Retinal pigment epithelial cell (primary cell): ENCODE measurements at regions not wholly inside any gene's neighbourhood (a gene's known extent, or its start where the extent isn't known, plus 50 kb on each side); places are given as distances from the start of the nearest gene placed in this dataset.

Source experiments
- DNase-seq: peaks from one replicate; pipeline ENCODE4 v3.0.0-alpha.2; 2010; ENCODE audit warnings: low read depth
- H3K4me3 ChIP-seq: 2 replicates; pipeline ENCODE4 v1.5.1; 2011; ENCODE audit warnings: mild to moderate bottlenecking, low read length, control low read depth, moderate library complexity
- TF ChIP-seq, protein P1 (sequence below): conservative IDR thresholded peaks from 2 replicates; pipeline ENCODE4 v1.5.1; 2011; ENCODE audit warnings: low read depth, low read length, control low read depth, inconsistent platforms

DNA sequence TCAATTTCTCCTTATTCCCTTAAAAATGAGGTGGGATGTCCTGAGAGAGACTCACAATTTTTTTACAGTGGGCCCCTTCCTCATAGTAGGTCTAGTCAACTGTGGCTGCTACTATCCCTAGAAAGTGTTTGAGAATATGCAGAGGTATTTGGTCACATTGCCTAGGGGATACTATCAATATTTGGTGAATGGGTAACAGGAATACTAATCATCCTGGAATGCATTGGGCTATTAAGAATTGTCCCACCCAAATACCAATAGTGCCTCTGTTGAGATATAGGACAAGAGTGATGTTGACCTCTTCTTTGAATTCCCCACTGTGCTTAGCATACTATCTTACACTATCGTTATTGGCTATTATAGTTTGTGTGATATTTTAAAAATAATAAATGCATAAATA, 389.4 kb downstream of the DIPK2A start:
- DNase-seq = no peak
- TF ChIP-seq, protein P1, sequence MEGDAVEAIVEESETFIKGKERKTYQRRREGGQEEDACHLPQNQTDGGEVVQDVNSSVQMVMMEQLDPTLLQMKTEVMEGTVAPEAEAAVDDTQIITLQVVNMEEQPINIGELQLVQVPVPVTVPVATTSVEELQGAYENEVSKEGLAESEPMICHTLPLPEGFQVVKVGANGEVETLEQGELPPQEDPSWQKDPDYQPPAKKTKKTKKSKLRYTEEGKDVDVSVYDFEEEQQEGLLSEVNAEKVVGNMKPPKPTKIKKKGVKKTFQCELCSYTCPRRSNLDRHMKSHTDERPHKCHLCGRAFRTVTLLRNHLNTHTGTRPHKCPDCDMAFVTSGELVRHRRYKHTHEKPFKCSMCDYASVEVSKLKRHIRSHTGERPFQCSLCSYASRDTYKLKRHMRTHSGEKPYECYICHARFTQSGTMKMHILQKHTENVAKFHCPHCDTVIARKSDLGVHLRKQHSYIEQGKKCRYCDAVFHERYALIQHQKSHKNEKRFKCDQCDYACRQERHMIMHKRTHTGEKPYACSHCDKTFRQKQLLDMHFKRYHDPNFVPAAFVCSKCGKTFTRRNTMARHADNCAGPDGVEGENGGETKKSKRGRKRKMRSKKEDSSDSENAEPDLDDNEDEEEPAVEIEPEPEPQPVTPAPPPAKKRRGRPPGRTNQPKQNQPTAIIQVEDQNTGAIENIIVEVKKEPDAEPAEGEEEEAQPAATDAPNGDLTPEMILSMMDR = no peak
- H3K4me3 ChIP-seq = no peak overlapping the region

DNA sequence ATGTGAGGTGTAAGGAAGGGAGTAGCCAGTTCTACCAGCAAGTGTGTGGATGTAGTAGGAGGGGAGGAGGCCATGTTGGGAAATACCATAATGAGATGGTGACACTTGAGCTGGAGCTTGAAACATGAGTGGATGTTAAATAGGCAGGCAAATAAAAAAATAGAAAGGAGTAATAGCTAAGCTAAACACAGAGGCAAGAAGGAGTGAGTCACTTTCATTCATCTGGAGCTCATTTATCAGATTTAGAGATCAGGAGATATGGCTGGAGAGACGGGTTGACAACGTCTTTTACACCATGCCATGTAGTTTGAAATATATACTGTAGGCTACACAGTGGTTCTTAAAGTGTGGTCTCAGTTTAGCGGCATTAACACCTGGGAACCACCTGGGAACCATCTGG, 390.5 kb downstream of the DIPK2A start:
- TF ChIP-seq, protein P1 = no peak
- H3K4me3 ChIP-seq = no peak overlapping the region
- no peak for DNase-seq

GRCh38 chr3:144363856-144364255, 392.2 kb downstream of the DIPK2A start:
- no peak overlapping the region for H3K4me3 ChIP-seq
- no peak for DNase-seq
- TF ChIP-seq, protein P1 = no peak

- peak; percentile 84 for DNase-seq
- TF ChIP-seq, protein P1 = no peak
- no peak overlapping the region for H3K4me3 ChIP-seq
Observed at GRCh38 chr3:144364737-144365136, 393.1 kb downstream of the DIPK2A start.

- TF ChIP-seq, protein P1 = no peak
- no peak for DNase-seq
- H3K4me3 ChIP-seq = no peak overlapping the region
Observed at GRCh38 chr3:144369129-144369879, 397.7 kb downstream of the DIPK2A start.

- H3K4me3 ChIP-seq = no peak overlapping the region
- no peak for DNase-seq
- TF ChIP-seq, protein P1 = no peak
Observed at GRCh38 chr3:144375088-144375487, 403.5 kb downstream of the DIPK2A start.

- DNase-seq = no peak
- no peak overlapping the region for H3K4me3 ChIP-seq
- TF ChIP-seq, protein P1 = no peak
Observed at GRCh38 chr3:144380849-144381248, 409.2 kb downstream of the DIPK2A start.
